ENCODE measurements at regions not wholly inside any gene's neighbourhood (a gene's known extent, or its start where the extent isn't known, plus 50 kb on each side); places are given as distances from the start of the nearest gene placed in this dataset.

DNA sequence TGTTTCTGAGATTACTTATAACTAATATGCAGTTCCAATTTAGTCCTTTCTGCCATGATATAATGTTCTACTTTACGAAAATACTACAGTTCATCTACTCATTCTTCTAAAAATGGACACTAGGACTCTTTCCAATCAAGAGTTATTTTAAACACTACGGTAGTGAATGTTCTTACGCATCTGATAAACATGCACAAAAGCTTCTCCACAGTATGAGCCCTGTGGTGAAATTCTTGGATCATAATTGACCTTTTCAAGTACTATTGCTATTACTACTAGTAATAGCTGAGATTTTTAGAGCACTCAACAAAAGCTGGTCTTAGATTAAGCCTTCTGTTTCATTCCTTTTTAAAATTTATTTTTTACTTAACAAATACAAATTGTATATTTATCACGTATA, 106.4 kb downstream of the CH25H start:
- ATAC-seq (replicated peaks in 1 of 4), result no peak
- H3K27ac ChIP-seq (ENCODE audit: low read length), result no peak overlapping the region
- no peaks in the 10 kb centered on the region for H3K36me3 ChIP-seq (ENCODE audit: control insufficient read depth in 2 of 2, extremely low read depth in 1 of 2, insufficient read depth in 1 of 2, low read length in 1 of 2)
- no peak overlapping the region for H3K4me3 ChIP-seq (ENCODE audit: control insufficient read depth in 1 of 2, extremely low read depth in 1 of 2, low read length in 1 of 2)
- no peak for DNase-seq
- H3K9me3 Mint-ChIP-seq, result no peaks in the 10 kb centered on the region
- no peak overlapping the region for H3K4me3 Mint-ChIP-seq
- no peaks in the 10 kb centered on the region for H3K4me1 ChIP-seq (ENCODE audit: control insufficient read depth in 1 of 2, extremely low read depth in 1 of 2, insufficient read depth in 2 of 2, low read length in 2 of 2)
- WGBS (ENCODE audit: insufficient coverage), result 100% methylated on average over 1 of the region's 4 CpGs
- CTCF ChIA-PET, result interaction anchor here in 1 of 2 donors (0.7 kb wide), 2 partner anchors 17 to 20 kb away, joined by 3 to 4 read pairs; no protein-coding TSS in a partner anchor
- H3K27ac Mint-ChIP-seq, result no peak overlapping the region
- POLR2A ChIA-PET, result no interaction called here
- peaks cover 0 to 8% (median 4%) of the 10 kb centered on the region in 3 donors for H3K4me1 Mint-ChIP-seq
- H3K9me3 ChIP-seq, result no peaks in the 10 kb centered on the region
- H3K36me3 Mint-ChIP-seq, result no peaks in the 10 kb centered on the region
- no peaks in the 10 kb centered on the region for H3K27me3 ChIP-seq (replicated peaks in 1 of 2; ENCODE audit: control insufficient read depth in 2 of 2, extremely low read depth in 1 of 2, insufficient read depth in 2 of 2, low read length in 1 of 2)
- H3K27me3 Mint-ChIP-seq, result no peaks in the 10 kb centered on the region

- Histone ChIP-seq H3K36me3 (ENCODE audit: control insufficient read depth in 2 of 2, extremely low read depth in 1 of 2, insufficient read depth in 1 of 2, low read length in 1 of 2) (no peaks in the 10 kb centered on the region), H3K4me3 (ENCODE audit: control insufficient read depth in 1 of 2, extremely low read depth in 1 of 2, low read length in 1 of 2) (no peak overlapping the region), H3K27me3 (replicated peaks in 1 of 2; ENCODE audit: control insufficient read depth in 2 of 2, extremely low read depth in 1 of 2, insufficient read depth in 2 of 2, low read length in 1 of 2) (no peaks in the 10 kb centered on the region), H3K27ac (ENCODE audit: low read length) (no peak overlapping the region), H3K9me3 (no peaks in the 10 kb centered on the region), H3K4me1 (ENCODE audit: control insufficient read depth in 1 of 2, extremely low read depth in 1 of 2, insufficient read depth in 2 of 2, low read length in 2 of 2) (no peaks in the 10 kb centered on the region)
- no peak overlapping the region for H3K27ac Mint-ChIP-seq
- H3K4me3 Mint-ChIP-seq, result no peak overlapping the region
- ChIA-PET POLR2A (no interaction called here), CTCF (no interaction called here)
- peaks cover 0 to 8% (median 4%) of the 10 kb centered on the region in 3 donors for H3K4me1 Mint-ChIP-seq
- no peaks in the 10 kb centered on the region for H3K9me3 Mint-ChIP-seq
- ATAC-seq (replicated peaks in 1 of 4) (no peak), DNase-seq (no peak)
- no CpG with 5 or more reads among the region's 2 CpGs for WGBS (ENCODE audit: insufficient coverage)
- peaks cover 0 to 5% of the 10 kb centered on the region in 2 donors for H3K27me3 Mint-ChIP-seq
- H3K36me3 Mint-ChIP-seq, result no peaks in the 10 kb centered on the region
Measured at GRCh38 chr10:89097226-89097625, 106.6 kb downstream of the FAS start.

- Histone ChIP-seq H3K27me3 (replicated peaks in 1 of 2; ENCODE audit: control insufficient read depth in 2 of 2, extremely low read depth in 1 of 2, insufficient read depth in 2 of 2, low read length in 1 of 2) (no peaks in the 10 kb centered on the region), H3K4me3 (ENCODE audit: control insufficient read depth in 1 of 2, extremely low read depth in 1 of 2, low read length in 1 of 2) (no peak overlapping the region), H3K4me1 (ENCODE audit: control insufficient read depth in 1 of 2, extremely low read depth in 1 of 2, insufficient read depth in 2 of 2, low read length in 2 of 2) (no peaks in the 10 kb centered on the region), H3K9me3 (no peaks in the 10 kb centered on the region), H3K27ac (ENCODE audit: low read length) (no peak overlapping the region), H3K36me3 (ENCODE audit: control insufficient read depth in 2 of 2, extremely low read depth in 1 of 2, insufficient read depth in 1 of 2, low read length in 1 of 2) (no peaks in the 10 kb centered on the region)
- CTCF ChIA-PET, result interaction anchor here in 1 of 2 donors (0.7 kb wide), 1 partner anchor 9 kb away, joined by 3 read pairs; no protein-coding TSS in a partner anchor
- H3K36me3 Mint-ChIP-seq, result no peaks in the 10 kb centered on the region
- DNase-seq (no peak), ATAC-seq (replicated peaks in 1 of 4) (no peak)
- POLR2A ChIA-PET, result no interaction called here
- H3K9me3 Mint-ChIP-seq, result no peaks in the 10 kb centered on the region
- no CpG with 5 or more reads among the region's 1 CpG for WGBS (ENCODE audit: insufficient coverage)
- H3K4me3 Mint-ChIP-seq, result no peak overlapping the region
- H3K4me1 Mint-ChIP-seq, result peaks cover 7 to 14% (median 8%) of the 10 kb centered on the region in 3 donors
- peaks cover 0 to 5% of the 10 kb centered on the region in 2 donors for H3K27me3 Mint-ChIP-seq
- H3K27ac Mint-ChIP-seq, result no peak overlapping the region
Measured at GRCh38 chr10:89095701-89096391, 105.2 kb downstream of the FAS start.

GRCh38 chr10:89093728-89094127, 103.1 kb downstream of the FAS start:
- 100% methylated on average over 3 of the region's 3 CpGs for WGBS (ENCODE audit: insufficient coverage)
- Histone ChIP-seq H3K4me3 (ENCODE audit: control insufficient read depth in 1 of 2, extremely low read depth in 1 of 2, low read length in 1 of 2) (no peak overlapping the region), H3K27me3 (replicated peaks in 1 of 2; ENCODE audit: control insufficient read depth in 2 of 2, extremely low read depth in 1 of 2, insufficient read depth in 2 of 2, low read length in 1 of 2) (no peaks in the 10 kb centered on the region), H3K4me1 (ENCODE audit: control insufficient read depth in 1 of 2, extremely low read depth in 1 of 2, insufficient read depth in 2 of 2, low read length in 2 of 2) (no peaks in the 10 kb centered on the region), H3K27ac (ENCODE audit: low read length) (no peak overlapping the region), H3K36me3 (ENCODE audit: control insufficient read depth in 2 of 2, extremely low read depth in 1 of 2, insufficient read depth in 1 of 2, low read length in 1 of 2) (no peaks in the 10 kb centered on the region), H3K9me3 (no peaks in the 10 kb centered on the region)
- Mint-ChIP-seq H3K36me3 (no peaks in the 10 kb centered on the region), H3K9me3 (no peaks in the 10 kb centered on the region), H3K27ac (no peak overlapping the region), H3K27me3 (peaks cover 0 to 5% of the 10 kb centered on the region in 2 donors), H3K4me3 (no peak overlapping the region), H3K4me1 (peaks cover 8 to 15% (median 9%) of the 10 kb centered on the region in 3 donors)
- POLR2A ChIA-PET, result no interaction called here
- CTCF ChIA-PET, result no interaction called here
- ATAC-seq (replicated peaks in 1 of 4) (no peak), DNase-seq (no peak)

DNA sequence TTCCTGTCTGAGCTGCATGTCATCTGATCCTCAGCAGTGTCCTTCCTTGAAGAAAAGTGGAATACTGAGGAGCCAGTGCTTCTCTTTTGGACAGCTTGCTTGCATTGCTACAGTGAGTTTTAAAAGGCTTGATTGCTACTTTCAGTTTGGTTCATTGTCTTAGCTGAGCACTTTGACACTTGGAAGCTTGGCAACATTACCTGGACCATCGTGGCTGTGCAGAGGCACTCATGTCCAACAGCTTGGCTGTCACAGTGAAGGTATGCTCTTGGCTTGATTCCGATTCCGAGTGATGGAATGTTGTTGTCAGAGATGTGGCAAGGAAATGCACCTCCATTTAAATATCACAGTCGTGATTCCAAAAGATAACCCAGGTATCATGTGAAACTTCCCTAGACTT, 102.4 kb downstream of the FAS start:
- Mint-ChIP-seq H3K4me1 (peaks cover 4 to 9% (median 9%) of the 10 kb centered on the region in 3 donors), H3K27ac (no peak overlapping the region), H3K36me3 (no peaks in the 10 kb centered on the region), H3K4me3 (no peak overlapping the region), H3K9me3 (no peaks in the 10 kb centered on the region), H3K27me3 (peaks cover 0 to 5% of the 10 kb centered on the region in 2 donors)
- ATAC-seq (replicated peaks in 1 of 4), result no peak
- WGBS (ENCODE audit: insufficient coverage), result 100% methylated on average over 1 of the region's 4 CpGs
- Histone ChIP-seq H3K4me3 (ENCODE audit: control insufficient read depth in 1 of 2, extremely low read depth in 1 of 2, low read length in 1 of 2) (no peak overlapping the region), H3K4me1 (ENCODE audit: control insufficient read depth in 1 of 2, extremely low read depth in 1 of 2, insufficient read depth in 2 of 2, low read length in 2 of 2) (no peaks in the 10 kb centered on the region), H3K36me3 (ENCODE audit: control insufficient read depth in 2 of 2, extremely low read depth in 1 of 2, insufficient read depth in 1 of 2, low read length in 1 of 2) (no peaks in the 10 kb centered on the region), H3K9me3 (no peaks in the 10 kb centered on the region), H3K27me3 (replicated peaks in 1 of 2; ENCODE audit: control insufficient read depth in 2 of 2, extremely low read depth in 1 of 2, insufficient read depth in 2 of 2, low read length in 1 of 2) (no peaks in the 10 kb centered on the region), H3K27ac (ENCODE audit: low read length) (no peak overlapping the region)
- POLR2A ChIA-PET, result no interaction called here
- CTCF ChIA-PET, result interaction anchor here in 1 of 2 donors (0.6 kb wide), 1 partner anchor 8 kb away, joined by 3 read pairs; no protein-coding TSS in a partner anchor
- DNase-seq, result no peak

GRCh38 chr10:89092439-89092838, 101.8 kb downstream of the FAS start:
- WGBS (ENCODE audit: insufficient coverage), result 83% methylated on average over 1 of the region's 1 CpG

More at GRCh38 chr10:89092439-89092838, 101.8 kb downstream of the FAS start:
- Mint-ChIP-seq H3K27me3 (peaks cover 0 to 5% of the 10 kb centered on the region in 2 donors), H3K9me3 (no peaks in the 10 kb centered on the region), H3K4me1 (peaks cover 3 to 9% (median 8%) of the 10 kb centered on the region in 3 donors), H3K27ac (no peak overlapping the region), H3K4me3 (no peak overlapping the region), H3K36me3 (no peaks in the 10 kb centered on the region)
- no peaks in the 10 kb centered on the region for H3K4me1 ChIP-seq (ENCODE audit: control insufficient read depth in 1 of 2, extremely low read depth in 1 of 2, insufficient read depth in 2 of 2, low read length in 2 of 2)
- ChIA-PET POLR2A (no interaction called here), CTCF (no interaction called here)
- no peaks in the 10 kb centered on the region for H3K9me3 ChIP-seq
- H3K27ac ChIP-seq (ENCODE audit: low read length), result no peak overlapping the region
- no peak overlapping the region for H3K4me3 ChIP-seq (ENCODE audit: control insufficient read depth in 1 of 2, extremely low read depth in 1 of 2, low read length in 1 of 2)
- no peak for DNase-seq
- H3K27me3 ChIP-seq (replicated peaks in 1 of 2; ENCODE audit: control insufficient read depth in 2 of 2, extremely low read depth in 1 of 2, insufficient read depth in 2 of 2, low read length in 1 of 2), result no peaks in the 10 kb centered on the region
- ATAC-seq (replicated peaks in 1 of 4), result no peak
- no peaks in the 10 kb centered on the region for H3K36me3 ChIP-seq (ENCODE audit: control insufficient read depth in 2 of 2, extremely low read depth in 1 of 2, insufficient read depth in 1 of 2, low read length in 1 of 2)

Data from T-cell (primary cell).